SK-MEL-5 (cell line): ENCODE measurements at regions not wholly inside any gene's neighbourhood (a gene's known extent, or its start where the extent isn't known, plus 50 kb on each side); places are given as distances from the start of the nearest gene placed in this dataset.
A peak's percentile ranks its signal among the peaks of the same experiment; 100 is the strongest.
"Not testable (repeated sequence)": the region's sequence is repeated elsewhere in the genome, so short reads cannot be mapped to it uniquely, and the experiment has no call there.

ENCODE experiments used
- DNase-seq: peaks from one replicate; pipeline ENCODE4 v3.0.0-alpha.2; 2016; ENCODE audit warnings: low read depth, low spot score
- in situ Hi-C: cut with HindIII; loops from 2 replicates; pipeline ENCODE4 v1.10.0; 2016; ENCODE audit warnings: low sequenced_read_pairs, high pct_unique_total_duplicates, low pct_unique_long_range_greater_than_20kb

GRCh38 chr12:8282181-8282580, 54.8 kb upstream of the FAM90A1 start:
- DNase-seq, in situ Hi-C loops: not testable (repeated sequence)

- DNase-seq, in situ Hi-C loops: not testable (repeated sequence)
Measured at GRCh38 chr12:8285681-8286080, 58.3 kb upstream of the FAM90A1 start.

- in situ Hi-C loops, DNase-seq: not testable (repeated sequence)
Measured at GRCh38 chr12:8291764-8292163, 64.3 kb upstream of the FAM90A1 start.

GRCh38 chr12:8294662-8295061, 67.2 kb upstream of the FAM90A1 start:
- in situ Hi-C loops, DNase-seq: not testable (repeated sequence)

- DNase-seq, in situ Hi-C loops: not testable (repeated sequence)
Measured at GRCh38 chr12:8308611-8309010, 81.2 kb upstream of the FAM90A1 start.

GRCh38 chr12:8315997-8316396, 88.6 kb upstream of the FAM90A1 start:
- in situ Hi-C loops, result not testable (repeated sequence)

GRCh38 chr12:8317675-8318074, 90.3 kb upstream of the FAM90A1 start:
- DNase-seq, in situ Hi-C loops: not testable (repeated sequence)

More at GRCh38 chr12:8315997-8316396, 88.6 kb upstream of the FAM90A1 start:
- not testable (repeated sequence) for DNase-seq

- in situ Hi-C loops, DNase-seq: not testable (repeated sequence)
Measured at GRCh38 chr12:8320251-8320730, 92.9 kb upstream of the FAM90A1 start.

- DNase-seq, in situ Hi-C loops: not testable (repeated sequence)
Measured at GRCh38 chr12:8320791-8321370, 93.5 kb upstream of the FAM90A1 start.

- DNase-seq, in situ Hi-C loops: not testable (repeated sequence)
Measured at GRCh38 chr12:8325145-8325839, 97.9 kb upstream of the FAM90A1 start.

- DNase-seq, in situ Hi-C loops: not testable (repeated sequence)
Measured at GRCh38 chr12:8328835-8329234, 101.4 kb upstream of the FAM90A1 start.

GRCh38 chr12:8332373-8332772, 105.0 kb upstream of the FAM90A1 start:
- in situ Hi-C loops, result not testable (repeated sequence)

GRCh38 chr12:8351073-8351472, 104.7 kb upstream of the CLEC6A start:
- DNase-seq, in situ Hi-C loops: not testable (repeated sequence)

More at GRCh38 chr12:8332373-8332772, 105.0 kb upstream of the FAM90A1 start:
- DNase-seq, result not testable (repeated sequence)

GRCh38 chr12:8354741-8355140, 101.0 kb upstream of the CLEC6A start:
- DNase-seq, in situ Hi-C loops: not testable (repeated sequence)

- DNase-seq, in situ Hi-C loops: not testable (repeated sequence)
Measured at GRCh38 chr12:8355531-8355930, 100.2 kb upstream of the CLEC6A start.

GRCh38 chr12:8373744-8374143, 82.0 kb upstream of the CLEC6A start:
- peak; percentile 48 for DNase-seq
- in situ Hi-C loops, result not testable (repeated sequence)

- in situ Hi-C loops, DNase-seq: not testable (repeated sequence)
Measured at GRCh38 chr12:8375122-8375521, 80.6 kb upstream of the CLEC6A start.

GRCh38 chr12:8377756-8378155, 78.0 kb upstream of the CLEC6A start:
- in situ Hi-C loops, DNase-seq: not testable (repeated sequence)

GRCh38 chr12:8382556-8382955, 73.2 kb upstream of the CLEC6A start:
- DNase-seq, in situ Hi-C loops: not testable (repeated sequence)
